ENCODE measurements at regions not wholly inside any gene's neighbourhood (a gene's known extent, or its start where the extent isn't known, plus 50 kb on each side); places are given as distances from the start of the nearest gene placed in this dataset.
"Not testable (repeated sequence)": the region's sequence is repeated elsewhere in the genome, so short reads cannot be mapped to it uniquely, and the experiment has no call there.

GRCh38 chr20:64327223-64327549 lies 71.6 kb downstream of the PCMTD2 start:
- DNase-seq (ENCODE audit: low read depth in 2 of 2): not testable (repeated sequence)

- DNase-seq (ENCODE audit: low read depth in 2 of 2): peak in 1 of 2 donors; percentile 20
Observed at GRCh38 chr20:64327550-64328317, 72.2 kb downstream of the PCMTD2 start.

GRCh38 chr20:64328595-64329250 lies 73.2 kb downstream of the PCMTD2 start:
- not testable (repeated sequence) for DNase-seq (ENCODE audit: low read depth in 2 of 2)

GRCh38 chr20:64332627-64333026 lies 77.1 kb downstream of the PCMTD2 start:
- DNase-seq (ENCODE audit: low read depth in 2 of 2): not testable (repeated sequence)
